Activated T-cell treated with anti-CD3 and anti-CD28 coated beads, Interleukin-2, amount 50 U/mL, for 48 hours (primary cell): ENCODE measurements at regions not wholly inside any gene's neighbourhood (a gene's known extent, or its start where the extent isn't known, plus 50 kb on each side); places are given as distances from the start of the nearest gene placed in this dataset.
A peak's percentile ranks its signal among the peaks of the same experiment; 100 is the strongest.

Source experiments
- DNase-seq, 2 experiments: peaks; one replicate each; pipeline ENCODE4 v3.0.0-alpha.2; 2020

DNA sequence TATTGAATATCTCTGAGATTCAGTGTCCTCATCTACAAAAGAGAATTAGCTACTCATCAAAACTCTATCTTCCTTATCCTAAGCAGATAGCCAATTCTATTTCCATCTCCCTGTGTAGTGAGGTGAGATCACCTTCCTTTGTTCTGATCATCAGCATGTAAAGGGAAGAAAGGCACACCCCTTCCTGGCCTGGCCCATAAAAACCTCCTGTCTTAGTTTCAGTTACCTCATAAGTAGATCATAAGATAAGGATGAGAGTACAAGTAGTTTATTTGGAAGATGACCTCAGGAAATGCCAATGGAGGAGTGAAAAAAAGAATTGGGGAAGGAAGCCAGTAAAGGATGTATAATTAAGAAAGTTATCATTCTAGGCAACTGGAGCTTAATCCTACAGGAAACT lies 114.5 kb upstream of the GADL1 start:
- no peak for DNase-seq

DNA sequence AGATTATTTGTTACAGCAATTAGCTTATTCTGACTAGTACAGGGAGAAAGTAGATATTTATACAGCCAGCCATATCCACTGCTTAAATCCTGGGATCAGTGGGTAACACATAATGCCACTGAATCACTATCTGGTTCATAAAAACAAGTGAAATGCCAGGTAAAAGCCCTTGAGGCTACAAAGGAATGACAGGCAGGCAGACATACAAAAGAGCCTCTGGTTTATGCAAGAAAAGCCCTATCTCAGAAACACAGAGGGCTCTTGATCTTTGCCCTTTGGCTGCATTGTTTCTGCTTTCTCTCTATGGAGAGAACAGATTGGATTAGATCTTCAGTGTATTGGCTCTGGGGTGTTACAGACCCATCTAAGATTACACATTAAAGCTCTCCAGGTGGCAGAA lies 115.4 kb upstream of the GADL1 start:
- no peak for DNase-seq

DNA sequence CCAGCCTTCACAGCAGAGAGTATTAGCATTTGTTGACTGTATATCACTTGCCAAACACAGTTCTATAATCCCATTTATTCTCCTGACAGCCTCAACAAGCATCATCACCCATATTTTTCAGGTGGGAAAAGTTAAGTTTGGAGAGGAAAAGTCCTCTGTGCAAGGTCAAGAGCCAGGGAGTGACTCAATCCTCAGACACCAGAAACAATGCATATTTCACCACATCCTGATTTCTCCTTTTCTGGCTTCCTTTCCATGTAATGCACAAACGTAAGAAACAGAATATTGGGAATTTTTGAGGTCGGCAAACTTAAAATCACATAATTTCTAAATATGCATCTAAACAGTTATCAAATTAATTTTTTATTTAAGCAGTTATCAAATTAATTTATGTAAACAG lies 116.0 kb upstream of the GADL1 start:
- no peak for DNase-seq

DNA sequence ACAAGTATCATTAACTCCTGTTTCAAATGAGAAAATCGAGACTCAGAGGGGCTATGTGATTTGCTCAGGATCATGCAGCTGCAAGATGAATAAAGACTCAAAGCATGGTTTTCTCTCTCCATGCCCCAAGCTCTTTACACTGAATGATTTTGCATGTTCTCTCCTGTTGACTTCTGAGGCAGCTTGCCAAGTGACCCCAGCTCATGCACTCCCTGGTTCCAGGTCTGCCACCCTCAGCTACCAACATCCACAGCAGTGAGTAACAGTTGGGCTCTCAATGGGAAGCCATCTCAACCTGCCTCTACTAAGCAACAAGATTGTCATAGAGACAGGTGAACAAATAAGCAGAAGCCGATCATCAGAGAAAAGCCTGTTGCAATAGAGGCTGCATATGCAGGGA lies 116.9 kb upstream of the GADL1 start:
- DNase-seq: no peak

DNA sequence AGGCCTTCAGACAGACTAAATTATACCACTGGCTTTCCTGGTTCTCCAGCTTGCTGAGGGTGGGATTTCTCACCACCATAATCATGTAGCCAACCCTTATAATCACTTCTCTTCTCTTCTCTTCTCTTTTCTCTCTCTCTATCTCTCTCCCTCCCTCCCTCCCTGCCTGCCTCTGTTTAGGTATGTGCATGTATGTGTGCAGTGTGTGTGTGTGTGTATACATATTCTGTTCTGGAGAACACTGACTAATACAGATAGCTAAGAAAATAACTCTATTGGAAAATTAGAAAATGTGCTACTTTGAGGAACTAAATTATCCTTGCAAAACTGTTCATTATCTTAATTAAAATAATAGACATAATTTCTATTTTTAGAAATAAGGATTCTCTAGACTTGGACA lies 118.6 kb upstream of the GADL1 start:
- DNase-seq: no peak

DNA sequence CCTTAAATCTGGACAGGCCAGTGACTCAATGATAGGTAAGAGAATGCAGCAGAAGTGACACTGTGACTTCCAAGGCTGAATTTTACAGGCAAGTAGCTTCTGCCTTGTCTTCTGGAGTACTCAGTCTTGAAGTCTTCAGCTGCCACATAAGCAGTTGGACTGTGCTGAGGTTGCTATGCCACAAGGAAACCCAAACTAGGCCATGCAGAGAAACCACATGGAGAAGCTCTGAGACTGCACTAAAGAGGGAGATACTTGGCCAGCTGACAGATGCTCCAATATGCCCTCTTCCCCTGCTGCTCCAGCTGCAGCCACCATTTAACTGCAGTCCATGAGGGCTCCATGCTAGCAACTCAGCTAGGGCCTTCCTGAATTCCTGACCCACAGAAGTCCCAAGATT lies 119.4 kb upstream of the GADL1 start:
- DNase-seq: no peak

DNA sequence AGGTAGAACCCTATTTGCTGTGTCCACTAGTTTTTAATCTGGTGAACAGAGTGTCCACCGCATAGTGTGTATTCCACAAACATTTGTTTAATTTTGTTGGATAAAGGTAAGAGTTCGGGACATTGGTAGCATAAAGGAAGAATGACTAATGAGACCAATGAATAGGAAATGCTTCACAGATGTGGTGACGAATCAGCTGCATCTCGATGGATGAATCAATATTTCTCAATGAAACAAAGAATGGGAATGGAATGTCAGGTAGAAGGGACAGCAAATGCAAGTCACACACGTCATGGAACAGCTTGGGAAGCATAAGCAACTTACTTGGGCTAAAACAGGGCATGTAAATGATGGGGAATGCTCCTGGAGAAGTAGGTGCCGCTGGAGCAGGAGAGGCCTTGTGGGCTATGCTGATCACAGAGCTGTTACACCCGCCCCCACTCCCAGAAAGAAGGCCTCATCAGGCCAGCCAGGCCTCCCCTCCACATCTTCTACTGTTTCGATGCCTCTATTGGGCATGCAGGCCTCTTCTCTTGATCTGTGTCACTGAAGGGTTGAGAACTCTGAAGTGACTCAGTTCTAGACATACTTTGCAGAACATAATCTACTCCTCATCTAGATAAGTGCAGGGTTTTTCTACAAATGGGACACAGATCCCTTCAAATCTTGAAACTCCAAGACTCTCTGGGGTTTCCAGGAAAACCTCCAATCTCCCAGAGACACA lies 120.0 kb upstream of the GADL1 start:
- DNase-seq: peak in 1 of 2 experiments; percentile 21

DNA sequence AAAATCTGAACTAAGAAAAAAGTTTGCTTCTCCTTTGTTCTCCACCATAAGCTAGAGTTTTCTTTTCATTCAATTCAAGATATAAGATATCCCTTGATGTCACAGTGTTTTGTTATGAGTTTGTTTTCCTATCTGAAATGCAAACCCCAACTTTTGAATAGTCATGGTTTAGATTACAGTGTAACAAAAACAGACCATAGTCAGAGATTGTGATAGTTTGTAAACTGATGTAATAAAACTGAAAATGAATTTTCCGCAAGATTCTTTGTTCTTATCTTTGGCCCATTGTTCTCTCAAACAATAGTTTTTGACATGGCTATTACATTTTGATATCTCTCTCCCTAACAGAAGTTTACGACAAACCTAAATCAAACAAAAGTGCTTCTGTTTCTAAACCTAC lies 121.7 kb upstream of the GADL1 start:
- no peak for DNase-seq

DNA sequence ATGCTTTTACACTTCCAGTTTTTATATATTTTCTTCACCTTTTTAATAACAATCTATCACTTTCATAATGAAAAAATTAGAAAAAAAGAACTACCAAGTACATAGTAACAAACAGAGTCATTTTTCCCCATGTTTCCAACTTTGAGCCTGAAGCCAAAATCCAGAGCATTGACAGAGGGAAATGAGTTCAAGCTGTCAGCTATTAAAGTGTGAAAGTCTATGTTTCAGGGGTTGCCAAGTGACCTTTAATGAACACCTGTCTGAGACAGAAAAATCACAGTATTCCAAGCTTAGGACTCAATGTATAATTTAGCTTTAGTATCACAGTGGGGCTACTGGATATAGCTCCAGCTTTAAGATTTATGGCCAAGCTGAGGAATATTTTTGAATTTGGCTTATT lies 128.3 kb upstream of the GADL1 start:
- no peak for DNase-seq

DNA sequence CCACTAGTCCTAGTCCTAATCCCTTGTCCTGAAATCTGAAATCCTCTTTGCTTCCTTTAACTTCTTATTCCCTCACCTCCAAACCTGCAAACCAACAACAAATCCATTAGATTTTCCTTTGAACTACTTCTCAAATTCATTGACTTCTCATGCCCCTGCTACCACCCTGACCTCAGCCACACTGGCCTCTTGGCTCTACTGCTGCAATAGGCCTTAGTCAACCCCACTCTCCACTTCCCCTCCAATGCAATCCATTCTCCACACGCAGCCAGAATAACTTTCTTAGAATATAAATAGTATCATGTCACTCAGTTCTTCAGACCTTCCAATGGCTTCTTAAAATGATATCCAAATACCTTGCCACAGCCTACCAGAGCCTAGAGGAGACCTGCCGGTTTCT lies 131.1 kb upstream of the GADL1 start:
- DNase-seq: no peak

DNA sequence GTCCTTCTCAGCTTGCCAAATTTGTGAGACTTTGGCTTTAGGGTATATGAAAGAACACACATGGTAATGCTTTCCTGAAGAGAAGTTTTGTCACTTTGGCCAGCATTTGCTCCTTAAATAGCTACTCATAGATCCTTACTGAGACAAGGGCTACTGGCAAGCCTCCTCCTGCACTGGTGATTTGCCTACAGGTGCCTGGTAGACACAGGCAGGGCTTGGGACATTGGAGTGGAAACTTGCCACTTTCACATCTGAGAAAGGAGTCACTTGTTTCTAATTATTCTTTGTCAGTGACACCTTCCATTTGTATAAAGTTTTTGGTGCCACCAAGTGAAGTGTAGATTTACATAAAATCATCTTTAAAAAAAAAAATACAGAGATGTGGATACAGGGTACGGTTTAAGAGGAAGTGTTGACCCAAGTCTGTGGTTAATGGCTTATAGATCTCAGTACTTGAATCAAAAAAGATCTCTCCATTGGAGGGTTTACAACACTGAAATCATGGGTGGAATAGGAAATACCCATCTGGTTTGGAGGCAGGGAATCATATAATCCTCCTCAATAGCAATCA lies 132.8 kb upstream of the GADL1 start:
- DNase-seq: no peak

DNA sequence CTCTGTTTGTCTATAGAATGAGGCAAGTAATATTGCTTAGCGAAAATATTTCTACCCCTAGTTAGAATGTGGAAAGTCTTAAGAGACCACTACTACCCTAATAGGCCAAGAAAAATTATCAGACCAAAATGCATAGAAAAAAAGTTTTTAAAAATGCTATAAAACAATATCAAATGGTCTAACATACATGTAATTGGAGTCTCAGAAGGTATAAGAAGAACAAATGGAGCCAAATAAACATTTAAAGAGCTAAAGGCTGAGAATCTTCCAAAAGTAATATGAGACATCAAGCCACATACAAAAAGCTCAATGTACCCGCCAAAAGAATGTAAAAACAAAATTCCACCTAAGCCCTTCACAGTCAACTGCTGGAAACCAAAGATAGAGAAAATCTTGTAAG lies 133.5 kb upstream of the GADL1 start:
- no peak for DNase-seq

DNA sequence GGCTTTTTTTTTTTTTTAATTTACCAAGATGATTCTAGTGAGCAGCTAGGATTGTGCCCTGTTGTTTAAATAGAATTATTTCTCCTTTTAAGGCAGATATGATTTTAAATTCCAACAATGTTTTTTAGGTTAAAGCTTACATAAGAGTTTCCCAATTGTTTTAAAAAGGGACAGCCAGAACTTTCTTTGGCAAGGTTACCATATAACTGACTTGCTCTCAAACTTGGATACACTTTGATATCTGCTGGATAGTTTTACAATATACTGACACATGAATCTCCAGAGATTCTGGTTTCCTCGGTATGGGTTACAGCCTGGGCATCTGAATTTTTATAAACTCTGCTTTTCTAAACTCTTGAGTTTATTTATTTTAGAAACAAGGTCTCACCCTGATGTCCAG lies 134.3 kb upstream of the GADL1 start:
- no peak for DNase-seq

DNA sequence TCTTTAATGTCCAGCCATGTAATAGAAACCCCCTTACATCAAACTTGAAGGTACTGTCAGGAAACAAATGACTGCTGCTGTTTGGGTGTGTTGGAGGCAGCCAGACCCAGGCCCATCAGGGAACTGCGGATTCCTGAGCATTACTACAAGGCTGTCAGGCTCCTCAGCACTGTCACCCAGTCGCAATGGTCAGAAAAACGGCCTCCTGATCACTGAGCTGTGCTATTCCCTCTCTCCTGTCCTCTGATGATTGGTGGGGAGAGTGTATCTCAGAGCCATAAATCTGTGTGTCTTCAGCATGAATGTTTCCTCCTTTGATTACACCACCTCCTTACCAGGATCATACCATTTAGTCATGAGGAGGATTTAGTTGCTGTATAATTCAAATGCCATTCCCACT lies 135.2 kb upstream of the GADL1 start:
- DNase-seq: no peak

DNA sequence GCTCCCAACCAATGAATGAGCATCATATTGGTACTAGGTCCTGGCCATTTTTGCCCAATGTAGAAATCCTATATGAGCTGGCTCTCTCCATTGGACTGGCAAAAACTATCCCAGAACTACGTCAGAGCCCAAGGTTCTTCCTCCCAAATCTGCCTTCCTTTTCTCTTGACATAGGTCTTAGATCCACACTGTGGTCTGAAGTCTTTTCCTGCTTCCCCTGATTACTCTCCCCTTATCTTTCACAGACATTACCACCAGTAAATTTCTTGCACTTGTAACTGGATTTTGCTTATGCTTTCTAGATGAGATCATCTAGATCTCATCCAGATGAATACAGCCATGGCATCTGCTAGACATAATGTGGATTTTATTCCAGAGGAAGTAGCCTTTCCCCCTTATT lies 141.2 kb upstream of the GADL1 start:
- no peak for DNase-seq

DNA sequence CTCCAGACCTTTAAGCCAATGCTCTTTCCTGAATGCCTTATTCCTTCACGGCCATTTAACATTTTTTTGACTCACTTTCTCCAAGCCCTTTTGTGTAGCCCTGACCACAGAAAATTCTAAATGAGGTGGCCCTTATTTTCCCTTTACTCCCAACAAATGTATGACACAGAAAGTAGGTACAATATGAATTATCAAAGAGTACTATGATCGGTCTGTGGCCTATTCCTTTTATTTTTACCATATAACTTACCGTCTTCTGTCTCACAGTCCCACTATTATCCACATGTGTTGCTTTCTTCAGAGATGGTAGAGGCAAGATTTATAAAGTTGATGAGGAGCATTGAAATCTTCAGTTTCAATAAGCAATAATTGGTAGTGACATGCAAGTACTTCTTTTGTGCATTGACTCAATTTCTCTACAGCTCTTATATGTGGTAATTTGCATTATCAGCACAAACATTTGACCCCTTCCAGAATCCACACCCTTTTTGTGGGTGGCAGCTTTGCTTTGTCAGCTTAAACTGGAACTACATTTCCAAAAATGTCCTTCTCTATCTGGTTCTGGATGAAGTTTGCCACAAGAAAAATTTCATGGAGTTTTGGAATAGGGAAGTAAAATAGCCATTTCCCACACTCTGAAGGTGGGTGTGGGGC lies 143.8 kb upstream of the GADL1 start:
- DNase-seq: no peak

DNA sequence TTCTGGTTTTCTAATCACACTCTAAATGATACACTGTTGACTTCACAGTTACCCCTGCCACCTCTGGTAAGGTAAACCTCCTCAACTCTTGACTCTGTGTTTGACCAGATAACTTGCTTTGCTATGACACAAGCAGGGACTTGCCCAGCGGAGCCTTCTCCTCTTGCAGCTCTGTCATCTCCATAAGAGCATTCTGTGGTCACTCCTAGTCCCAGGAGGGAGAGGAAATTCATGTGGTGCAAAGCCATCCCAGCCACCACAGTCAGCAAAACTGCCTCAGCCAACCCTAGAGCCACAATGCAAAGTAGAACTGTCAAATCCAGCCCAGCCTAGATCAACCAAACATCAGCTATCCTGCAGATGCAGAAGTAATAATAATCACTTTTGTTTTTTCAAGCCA lies 144.7 kb upstream of the GADL1 start:
- DNase-seq: no peak

DNA sequence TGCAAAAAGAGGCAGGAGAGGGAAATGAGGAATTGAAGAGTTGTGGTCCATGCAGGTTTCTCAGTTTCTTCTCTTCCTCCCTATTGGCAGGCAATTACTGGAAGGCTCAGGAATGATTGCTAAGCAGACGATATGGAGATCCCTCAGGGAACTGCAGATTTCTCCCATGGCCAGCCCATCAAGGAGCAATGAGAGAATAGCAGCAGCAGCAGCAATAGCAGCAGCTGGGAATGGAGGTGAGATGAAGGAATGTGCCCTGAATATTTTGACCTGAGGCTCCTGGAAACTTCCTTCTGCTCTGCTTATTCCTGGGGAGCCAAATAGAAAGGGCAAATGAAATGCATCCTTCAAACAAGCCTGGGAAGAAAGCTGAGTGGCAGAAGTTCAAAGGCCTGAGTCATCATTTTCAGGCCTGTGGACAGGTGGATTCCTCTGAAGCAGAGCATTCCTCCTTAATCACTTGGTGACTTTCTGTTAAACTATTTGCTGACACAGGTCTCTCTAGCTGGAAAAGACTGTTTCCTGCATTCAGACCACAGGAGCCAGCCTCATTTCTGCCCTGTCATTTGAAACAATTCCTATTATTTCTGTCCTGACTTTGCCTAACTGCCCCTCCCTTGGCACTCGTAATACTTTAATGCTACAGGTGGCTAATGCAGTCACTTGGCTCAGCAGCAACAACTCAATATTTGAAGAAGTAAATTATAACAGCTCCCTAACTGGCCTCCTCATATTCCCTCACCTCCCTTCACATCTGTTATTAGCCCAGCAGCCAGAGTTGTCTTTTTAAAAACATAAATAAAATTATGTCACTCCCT lies 146.9 kb upstream of the GADL1 start:
- DNase-seq: no peak

DNA sequence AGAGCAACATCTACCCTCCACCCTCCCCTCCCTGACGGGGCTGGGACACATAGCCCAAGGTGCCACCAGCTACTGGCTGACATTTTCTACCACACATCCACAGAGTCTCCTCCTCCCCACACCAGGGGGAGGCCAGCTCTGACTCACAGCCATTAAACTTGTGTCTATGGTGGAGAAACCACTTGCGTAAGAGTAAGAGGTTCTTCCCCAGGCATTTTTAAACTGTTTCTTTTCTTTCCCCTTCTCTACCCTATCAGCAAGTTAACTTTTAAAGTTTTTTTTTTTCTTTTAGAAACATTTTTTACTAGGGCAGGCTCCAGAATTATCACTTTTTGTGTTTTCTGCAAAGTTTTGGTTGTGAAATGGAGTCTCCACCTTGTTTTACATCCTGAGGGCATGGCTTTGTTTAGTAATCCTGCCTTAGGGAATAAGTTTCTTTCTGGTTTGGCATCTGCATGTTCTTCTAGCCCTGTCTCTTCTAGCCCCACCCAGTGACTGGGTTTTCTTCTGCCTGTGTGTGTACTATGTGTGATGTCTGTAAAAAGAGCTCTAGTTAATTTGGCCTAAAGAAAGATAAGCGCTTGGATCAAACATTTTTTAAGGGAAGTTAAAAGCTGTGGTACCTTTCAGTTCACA lies 148.8 kb upstream of the GADL1 start:
- DNase-seq: no peak

DNA sequence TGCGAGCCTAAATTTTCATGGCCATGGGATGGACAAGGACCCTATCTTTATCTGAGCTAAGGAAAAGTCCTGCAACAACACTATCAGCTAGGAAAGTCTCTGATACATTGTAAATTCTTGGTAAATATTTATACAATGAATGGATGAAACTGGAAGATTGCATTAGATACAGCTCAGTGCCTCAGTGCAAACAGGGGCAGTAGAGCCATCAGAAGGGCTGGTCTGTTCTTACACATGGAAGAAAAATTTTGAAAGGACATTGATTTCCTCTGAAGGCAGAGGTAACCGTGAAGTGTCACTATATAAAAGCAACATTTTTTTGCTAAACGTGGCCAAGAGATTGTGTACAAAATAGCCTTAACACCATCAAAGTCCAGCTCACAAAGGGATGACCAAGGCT lies 153.2 kb upstream of the GADL1 start:
- DNase-seq: no peak

DNA sequence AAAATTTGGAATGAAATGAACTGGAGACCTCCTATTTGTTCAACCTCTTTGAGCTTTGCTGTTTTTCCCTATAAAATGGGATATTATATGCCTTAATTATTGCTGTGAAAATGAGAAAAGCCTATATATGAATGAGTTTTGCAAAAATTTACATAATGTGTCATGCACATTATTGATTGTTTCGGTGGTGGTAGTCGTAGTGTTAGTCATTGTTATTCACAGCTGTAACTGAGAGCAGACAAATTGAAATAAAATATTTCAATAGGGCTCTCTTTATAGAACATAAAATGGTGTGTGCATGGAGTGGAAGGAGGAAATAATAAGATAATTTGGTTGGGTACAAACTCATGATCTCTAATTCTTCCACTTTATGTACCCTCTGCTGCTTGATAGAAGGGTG lies 153.7 kb upstream of the GADL1 start:
- DNase-seq: no peak

DNA sequence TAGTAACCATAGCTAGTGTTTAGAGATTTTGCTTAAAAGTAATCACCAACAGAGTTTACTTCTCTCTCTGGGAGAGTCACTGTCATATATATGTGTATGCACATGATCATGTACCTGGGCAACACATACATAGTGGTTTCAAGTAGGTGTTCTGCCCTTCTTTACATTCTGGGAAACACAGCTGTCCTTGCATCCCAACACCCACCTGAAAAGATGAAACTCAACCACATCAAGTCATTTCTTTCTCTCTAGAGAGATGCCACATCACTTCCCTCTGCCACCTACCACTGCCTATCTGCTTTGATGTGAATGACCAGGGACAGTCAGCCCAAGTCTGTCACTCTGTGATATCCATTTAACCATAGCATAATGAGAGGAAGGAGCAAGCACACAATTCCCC lies 155.8 kb upstream of the GADL1 start:
- DNase-seq: no peak

DNA sequence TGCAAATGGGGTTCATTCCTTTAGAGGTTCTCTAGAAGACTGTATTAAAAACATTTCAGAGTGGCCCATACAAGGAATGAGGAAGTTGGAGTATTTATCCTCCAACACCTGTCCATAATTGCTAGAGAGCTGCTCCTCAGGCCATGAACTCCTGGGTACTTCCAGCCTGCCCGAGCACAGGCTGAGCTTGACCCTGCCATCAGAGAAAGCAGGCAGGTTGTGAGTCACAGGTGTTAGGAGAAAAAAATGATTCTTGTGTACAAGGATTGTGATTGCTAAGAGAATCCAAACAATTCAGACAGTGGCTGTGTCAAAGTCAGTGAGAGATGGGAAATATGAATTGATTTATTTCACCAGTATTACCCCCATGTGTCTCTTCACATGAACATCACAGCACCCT lies 156.8 kb upstream of the GADL1 start:
- no peak for DNase-seq
